GM12878 (cell line): ENCODE measurements at regions not wholly inside any gene's neighbourhood (a gene's known extent, or its start where the extent isn't known, plus 50 kb on each side); places are given as distances from the start of the nearest gene placed in this dataset.

Experiments
- ATAC-seq: fragments of 200-7000 bp; cut with Tn5 transposase; 3 replicates; pipeline ENCODE4 v1.9.1; 2020; ENCODE audit warnings: mild to moderate bottlenecking, moderate library complexity
- BruUV-seq: library from RNA; stranded (reverse); fragments of 400-500 nt; replicated peaks from 2 replicates; lab custom pipeline; 2021; lab: Mats Ljungman, UMichigan
- CTCF ChIA-PET: fragments of 300-600 bp; sonication (Branson Sonifier 250); formaldehyde crosslinking; extraction: SDS; loops from one replicate; lab custom pipeline; 2021; ENCODE audit warnings: inconsistent platforms; lab: Yijun Ruan, JAX
- POLR2A ChIA-PET: fragments of 350-600 bp; formaldehyde crosslinking; extraction: SDS; loops from one replicate; lab custom pipeline; 2021; ENCODE audit warnings: inconsistent platforms; lab: Charles Lee
- RAD21 ChIA-PET: fragments of 300-600 bp; sonication (Branson Sonifier 250); formaldehyde crosslinking; loops from one replicate; lab custom pipeline; 2023; ENCODE audit warnings: antibody characterized with exemption; ENCODE audit not compliant: unreplicated experiment; lab: Charles Lee
- SMC1A ChIA-PET: fragments of 300-600 bp; sonication (Branson Sonifier 250); formaldehyde crosslinking; loops from one replicate; lab custom pipeline; 2023; ENCODE audit not compliant: unreplicated experiment, uncharacterized antibody; lab: Charles Lee
- DNase-seq: peaks from one replicate; pipeline ENCODE4 v3.0.0-alpha.2; 2011; ENCODE audit warnings: low read depth, low spot score
- FAIRE-seq: peaks from 3 replicates; lab custom pipeline; 2011; peaks lifted over from hg19 to GRCh38; lab: Jason Lieb, UNC
- H2AFZ ChIP-seq: 2 replicates; pipeline ENCODE4 v1.6.0; 2011; ENCODE audit warnings: low read depth, low read length, control low read depth; ENCODE audit not compliant: control insufficient read depth
- H3K27ac ChIP-seq: 2 replicates; pipeline ENCODE4 v1.5.1; 2011; ENCODE audit warnings: control low read depth; ENCODE audit not compliant: control insufficient read depth, insufficient read depth
- H3K27me3 ChIP-seq, 2 experiments: replicated peaks in 1 of 2; 2 replicates each; pipeline versions ENCODE4 v1.6.0 to v1.6.1; 2011; ENCODE audit warnings: low read length in 1 of 2; ENCODE audit not compliant: control insufficient read depth in 2 of 2, insufficient read depth in 2 of 2
- H3K36me3 ChIP-seq, 2 experiments: 2 replicates each; pipeline ENCODE4 v1.5.1; 2011; ENCODE audit warnings: low read length in 1 of 2; ENCODE audit not compliant: control insufficient read depth in 2 of 2, insufficient read depth in 2 of 2
- H3K4me1 ChIP-seq: 2 replicates; pipeline ENCODE4 v1.6.1; 2011; ENCODE audit warnings: mild to moderate bottlenecking, low read length, moderate library complexity, mixed read lengths; ENCODE audit not compliant: control insufficient read depth, insufficient read depth
- H3K4me2 ChIP-seq: 2 replicates; pipeline ENCODE4 v1.6.0; 2011; ENCODE audit warnings: control low read depth; ENCODE audit not compliant: control insufficient read depth, insufficient read depth
- H3K4me3 ChIP-seq: fragments of 200-600 bp; sonication (generic); 2 replicates; pipeline ENCODE4 v1.5.1; 2016
- H3K79me2 ChIP-seq: 2 replicates; pipeline ENCODE4 v1.6.0; 2011; ENCODE audit warnings: low read length; ENCODE audit not compliant: control insufficient read depth, insufficient read depth
- H3K9ac ChIP-seq: 2 replicates; pipeline ENCODE4 v1.8.0; 2011; ENCODE audit warnings: low read length, control low read depth, mixed read lengths; ENCODE audit not compliant: control insufficient read depth, insufficient read depth
- H3K9me3 ChIP-seq: replicated peaks from 3 replicates; pipeline ENCODE4 v1.5.1; 2011; ENCODE audit warnings: mild to moderate bottlenecking, low read length; ENCODE audit not compliant: control insufficient read depth, insufficient read depth
- H4K20me1 ChIP-seq: 2 replicates; pipeline ENCODE4 v1.6.0; 2011; ENCODE audit not compliant: control insufficient read depth, insufficient read depth
- BACH1 ChIP-seq: fragments of 450-650 bp; IDR thresholded peaks from 2 replicates; pipeline ENCODE4 v1.6.1; 2017; ENCODE audit warnings: mild to moderate bottlenecking, borderline replicate concordance
- CBX5 ChIP-seq: sonication (generic); IDR thresholded peaks from 2 replicates; pipeline ENCODE4 v1.6.1; 2016; ENCODE audit warnings: low read depth, moderate library complexity, mild to moderate bottlenecking, inconsistent platforms
- CHD2 ChIP-seq: IDR thresholded peaks from 2 replicates; pipeline ENCODE4 v1.6.1; 2011; ENCODE audit warnings: low read depth, low read length, improper control_type of control experiment, borderline replicate concordance
- ELK1 ChIP-seq: IDR thresholded peaks from 2 replicates; pipeline ENCODE4 v1.6.1; 2012; ENCODE audit warnings: low read depth, low read length, improper control_type of control experiment
- FOXK2 ChIP-seq: fragments of 450-650 bp; IDR thresholded peaks from 2 replicates; pipeline ENCODE4 v1.6.1; 2017; ENCODE audit warnings: mild to moderate bottlenecking, moderate library complexity
- GABPA ChIP-seq: IDR thresholded peaks from 2 replicates; pipeline ENCODE4 v1.6.1; 2014; ENCODE audit warnings: antibody characterized with exemption, low read depth, mild to moderate bottlenecking, inconsistent platforms
- HCFC1 ChIP-seq: fragments of 150-350 bp; IDR thresholded peaks from 2 replicates; pipeline ENCODE4 v1.6.1; 2014; ENCODE audit warnings: low read length
- HDAC6 ChIP-seq: fragments of 200-600 bp; sonication (generic); IDR thresholded peaks from one replicate; pipeline ENCODE4 v1.8.0; 2017; ENCODE audit warnings: antibody characterized with exemption; ENCODE audit not compliant: unreplicated experiment
- IKZF2 ChIP-seq, 2 experiments: fragments of 450-650 bp; IDR thresholded peaks; 2 replicates each; pipeline ENCODE4 v1.6.1; 2017; ENCODE audit warnings: mild to moderate bottlenecking in 2 of 2, moderate library complexity in 2 of 2
- JUNB ChIP-seq: IDR thresholded peaks from 2 replicates; pipeline ENCODE4 v1.6.1; 2016; ENCODE audit warnings: antibody characterized with exemption, mild to moderate bottlenecking
- MTA3 ChIP-seq: IDR thresholded peaks from 2 replicates; pipeline ENCODE4 v1.6.1; 2012; ENCODE audit warnings: low read length, inconsistent platforms, borderline replicate concordance
- PBX3 ChIP-seq: IDR thresholded peaks from 2 replicates; pipeline ENCODE4 v1.6.1; 2011; ENCODE audit warnings: mild to moderate bottlenecking, low read depth, low read length, moderate library complexity; ENCODE audit not compliant: insufficient replicate concordance
- RAD51 ChIP-seq: fragments of 450-650 bp; IDR thresholded peaks from 2 replicates; pipeline ENCODE4 v1.6.1; 2016; ENCODE audit warnings: moderate library complexity, mild to moderate bottlenecking, inconsistent platforms
- RCOR1 ChIP-seq: conservative IDR thresholded peaks from 2 replicates; pipeline ENCODE4 v1.6.1; 2012; ENCODE audit warnings: low read depth, low read length, improper control_type of control experiment
- RFX5 ChIP-seq: IDR thresholded peaks from 2 replicates; pipeline ENCODE4 v1.6.1; 2011; ENCODE audit warnings: low read depth, low read length, improper control_type of control experiment
- SIX5 ChIP-seq: IDR thresholded peaks from 2 replicates; pipeline ENCODE4 v1.6.1; 2011; ENCODE audit warnings: mild to moderate bottlenecking, low read depth, low read length, moderate library complexity; ENCODE audit not compliant: severe bottlenecking
- TAF1 ChIP-seq: IDR thresholded peaks from 2 replicates; pipeline ENCODE4 v1.6.1; 2011; ENCODE audit warnings: mild to moderate bottlenecking, low read depth, low read length, borderline replicate concordance
- YBX1 ChIP-seq: fragments of 450-650 bp; IDR thresholded peaks from 2 replicates; pipeline ENCODE4 v1.6.1; 2016; ENCODE audit warnings: antibody characterized with exemption
- WGBS: methylation state at CpG from one replicate; pipeline ENCODE4 v1.1.6; 2016; ENCODE audit warnings: low lambda C conversion rate; ENCODE audit not compliant: insufficient replicate concordance, insufficient coverage; ENCODE audit errors: missing lambda C conversion rate; 5-methylcytosine and 5-hydroxymethylcytosine counted together
- in situ Hi-C: fragments of 300-500 bp; cut with MboI; formaldehyde crosslinking; loops from 9 replicates; pipeline ENCODE4 v1.14.3; 2018; ENCODE audit warnings: mixed read lengths
- intact Hi-C: fragments of 100-400 bp; cut with micrococcal nuclease; formaldehyde crosslinking; loops from one replicate; pipeline ENCODE4 v1.14.2; 2022; ENCODE audit not compliant: unreplicated experiment
- TF ChIP-seq, protein P1 (sequence below): fragments of 450-650 bp; IDR thresholded peaks from 2 replicates; pipeline ENCODE4 v1.6.1; 2014; ENCODE audit warnings: mild to moderate bottlenecking
- TF ChIP-seq, protein P2 (sequence below), 3 experiments: IDR thresholded peaks in 2 of 3; conservative IDR thresholded peaks in 1 of 3; 2 replicates each; pipeline ENCODE4 v1.5.1; 2011; ENCODE audit warnings: low read depth in 3 of 3, low read length in 3 of 3, mild to moderate bottlenecking in 3 of 3, control low read depth in 2 of 3, moderate library complexity in 2 of 3, inconsistent platforms in 1 of 3, mixed read lengths in 1 of 3; ENCODE audit not compliant: control insufficient read depth in 2 of 3, insufficient read depth in 1 of 3; ENCODE audit errors: extremely low read depth in 1 of 3

DNA sequence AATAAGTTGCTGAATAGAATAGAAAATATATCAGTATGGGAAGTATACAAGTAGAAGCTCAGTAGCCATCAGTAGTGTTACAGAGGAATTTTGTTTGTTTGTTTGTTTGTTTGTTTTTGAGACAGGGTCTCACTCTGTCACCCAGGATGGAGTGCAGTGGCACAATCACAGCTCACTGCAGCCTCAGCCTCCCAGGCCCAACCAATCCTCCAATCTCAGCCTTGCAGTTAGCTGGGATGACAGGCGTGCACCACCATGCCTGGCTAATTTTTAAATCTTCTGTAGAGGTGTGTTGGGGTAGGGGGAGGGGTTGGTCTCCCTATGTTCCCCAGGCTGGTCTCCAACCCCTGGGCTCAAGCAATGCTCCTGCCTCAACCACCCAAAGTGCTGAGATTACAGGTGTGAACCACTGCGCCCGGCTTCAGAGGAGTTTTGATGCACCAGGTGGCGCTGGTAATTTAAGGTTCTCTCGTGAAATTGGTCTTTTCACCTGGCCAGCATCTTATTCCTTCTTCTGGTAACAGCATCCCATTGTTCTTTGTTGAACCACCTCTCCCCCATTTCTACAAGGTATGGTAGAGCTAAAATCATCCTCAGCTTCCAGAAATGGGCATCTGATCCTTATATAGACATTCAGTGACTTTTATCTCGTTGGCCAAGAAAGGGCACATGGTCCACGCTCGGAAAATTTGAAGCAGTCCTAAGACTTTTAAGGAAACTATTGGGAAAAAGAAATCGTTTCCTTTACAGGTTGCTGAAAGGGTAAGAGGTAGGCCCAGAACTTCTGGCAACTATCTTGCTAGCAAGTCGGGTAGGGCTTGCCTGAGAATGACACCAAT is 157.1 kb downstream of the ARRDC3 start:
- ChIA-PET RAD21 (interaction anchor here (0.7 to 3.5 kb wide), 4 partner anchors 43 to 194 kb away, joined by 3 to 91 read pairs (median 5); partner anchors contain the start of gene ARRDC3), POLR2A (no interaction called here), CTCF (interaction anchor here (0.6 to 3.8 kb wide), 17 partner anchors 10 to 294 kb away, joined by 3 to 140 read pairs (median 3); partner anchors contain the start of gene ARRDC3), SMC1A (interaction anchor here (0.8 to 3.8 kb wide), 8 partner anchors 56 to 360 kb away, joined by 3 to 106 read pairs (median 3); partner anchors contain the start of gene ARRDC3)
- no TSS peak for BruUV-seq
- Histone ChIP-seq H3K9ac (no peak overlapping the region), H3K27me3 (no peaks in the 10 kb centered on the region; a peak in 1 of 4 replicates), H4K20me1 (no peaks in the 10 kb centered on the region), H3K9me3 (peaks cover 8% of the 10 kb centered on the region; the same call in 2 of the 3 replicates), H2AFZ (no peak overlapping the region), H3K36me3 (no peaks in the 10 kb centered on the region), H3K4me3 (no peak overlapping the region), H3K79me2 (no peaks in the 10 kb centered on the region), H3K27ac (no peak overlapping the region), H3K4me2 (no peak overlapping the region), H3K4me1 (no peaks in the 10 kb centered on the region)
- in situ Hi-C loops (no loop called here), intact Hi-C loops (loop anchor here (1.0 to 5.0 kb wide), 3 partner anchors 125 to 364 kb away; no protein-coding TSS in a partner anchor)
- ATAC-seq (peak; percentile 84), FAIRE-seq (peak; percentile 41), DNase-seq (peak; percentile 8)
- 19% methylated on average over 10 of the region's 10 CpGs for WGBS
- TF ChIP-seq CHD2 (no peak), YBX1 (no peak), IKZF2 (IDR thresholded peaks at IDR 0.05) (no peak), FOXK2 (no peak), ELK1 (no peak), MTA3 (no peak), CBX5 (no peak), TAF1 (no peak), BACH1 (no peak), GABPA (no peak), PBX3 (no peak), HCFC1 (no peak), RFX5 (no peak), HDAC6 (no peak), JUNB (no peak), RAD51 (no peak), RCOR1 (no peak), SIX5 (no peak)
- TF ChIP-seq, protein P1, sequence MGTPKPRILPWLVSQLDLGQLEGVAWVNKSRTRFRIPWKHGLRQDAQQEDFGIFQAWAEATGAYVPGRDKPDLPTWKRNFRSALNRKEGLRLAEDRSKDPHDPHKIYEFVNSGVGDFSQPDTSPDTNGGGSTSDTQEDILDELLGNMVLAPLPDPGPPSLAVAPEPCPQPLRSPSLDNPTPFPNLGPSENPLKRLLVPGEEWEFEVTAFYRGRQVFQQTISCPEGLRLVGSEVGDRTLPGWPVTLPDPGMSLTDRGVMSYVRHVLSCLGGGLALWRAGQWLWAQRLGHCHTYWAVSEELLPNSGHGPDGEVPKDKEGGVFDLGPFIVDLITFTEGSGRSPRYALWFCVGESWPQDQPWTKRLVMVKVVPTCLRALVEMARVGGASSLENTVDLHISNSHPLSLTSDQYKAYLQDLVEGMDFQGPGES, result no peak
- TF ChIP-seq, protein P2, sequence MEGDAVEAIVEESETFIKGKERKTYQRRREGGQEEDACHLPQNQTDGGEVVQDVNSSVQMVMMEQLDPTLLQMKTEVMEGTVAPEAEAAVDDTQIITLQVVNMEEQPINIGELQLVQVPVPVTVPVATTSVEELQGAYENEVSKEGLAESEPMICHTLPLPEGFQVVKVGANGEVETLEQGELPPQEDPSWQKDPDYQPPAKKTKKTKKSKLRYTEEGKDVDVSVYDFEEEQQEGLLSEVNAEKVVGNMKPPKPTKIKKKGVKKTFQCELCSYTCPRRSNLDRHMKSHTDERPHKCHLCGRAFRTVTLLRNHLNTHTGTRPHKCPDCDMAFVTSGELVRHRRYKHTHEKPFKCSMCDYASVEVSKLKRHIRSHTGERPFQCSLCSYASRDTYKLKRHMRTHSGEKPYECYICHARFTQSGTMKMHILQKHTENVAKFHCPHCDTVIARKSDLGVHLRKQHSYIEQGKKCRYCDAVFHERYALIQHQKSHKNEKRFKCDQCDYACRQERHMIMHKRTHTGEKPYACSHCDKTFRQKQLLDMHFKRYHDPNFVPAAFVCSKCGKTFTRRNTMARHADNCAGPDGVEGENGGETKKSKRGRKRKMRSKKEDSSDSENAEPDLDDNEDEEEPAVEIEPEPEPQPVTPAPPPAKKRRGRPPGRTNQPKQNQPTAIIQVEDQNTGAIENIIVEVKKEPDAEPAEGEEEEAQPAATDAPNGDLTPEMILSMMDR (IDR thresholded peaks at IDR 0.05 in 2 of 3, conservative IDR thresholded peaks at IDR 0.05 in 1 of 3; ENCODE audit: control insufficient read depth in 2 of 3, extremely low read depth in 1 of 3, insufficient read depth in 1 of 3, low read depth in 3 of 3, low read length in 3 of 3), result peak; percentile 53 to 71 (median 58); a peak in 5 of 6 replicates
